CD4-positive, alpha-beta T cell treated with Interleukin-4 for 1 hour (primary cell): ENCODE measurements at regions not wholly inside any gene's neighbourhood (a gene's known extent, or its start where the extent isn't known, plus 50 kb on each side); places are given as distances from the start of the nearest gene placed in this dataset.
"Not testable (repeated sequence)": the region's sequence is repeated elsewhere in the genome, so short reads cannot be mapped to it uniquely, and the experiment has no call there.

Experiments
- DNase-seq, 2 donors: peaks; one replicate each; pipeline ENCODE4 v3.0.0-alpha.2; 2020 to 2022

GRCh38 chr6:11380549-11380948 is 148.1 kb upstream of the NEDD9 start:
- no peak for DNase-seq

DNA sequence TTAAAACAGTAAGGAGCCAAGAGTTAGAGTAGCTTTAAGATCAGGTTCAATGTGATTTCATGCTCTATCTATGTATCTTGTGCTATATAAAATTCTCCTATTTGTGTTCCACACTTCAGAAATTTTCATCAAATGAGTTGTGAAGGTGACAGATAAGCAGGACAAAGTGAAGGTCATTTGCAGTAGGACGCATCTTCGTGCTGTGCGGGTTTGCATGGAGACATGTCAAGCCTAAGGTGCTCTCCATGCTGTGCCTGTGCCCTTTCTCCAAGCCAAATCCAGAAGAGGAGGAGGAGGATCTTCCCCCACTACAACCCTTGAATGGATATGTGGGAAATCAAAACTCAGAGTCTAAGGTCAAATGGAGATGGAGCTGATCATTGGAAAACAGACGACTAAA is 147.3 kb upstream of the NEDD9 start:
- DNase-seq: no peak

DNA sequence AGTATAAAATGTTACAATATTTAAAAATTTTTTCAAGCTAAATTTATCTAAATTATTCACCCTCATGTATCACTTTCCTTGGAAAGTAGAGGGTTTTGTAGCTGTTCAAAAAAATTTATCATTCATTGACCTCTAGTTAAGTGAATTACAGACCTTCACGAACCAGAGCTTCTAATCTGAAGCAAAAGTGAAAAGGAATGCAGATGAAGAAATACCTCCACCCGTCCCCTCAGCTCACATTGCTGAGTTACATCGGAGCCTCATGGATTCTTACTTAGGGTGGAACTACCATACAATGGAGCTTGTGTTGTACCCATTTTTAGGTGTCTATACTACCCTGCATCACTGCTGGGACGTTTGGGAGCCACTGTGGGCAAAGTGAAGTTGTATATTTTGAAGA is 146.2 kb upstream of the NEDD9 start:
- no peak for DNase-seq

GRCh38 chr6:11374036-11375010 is 141.9 kb upstream of the NEDD9 start:
- DNase-seq: peak; percentile 30 to 62

- DNase-seq: no peak
Measured at GRCh38 chr6:11373208-11373607, 140.7 kb upstream of the NEDD9 start.

GRCh38 chr6:11372186-11372790 is 139.8 kb upstream of the NEDD9 start:
- DNase-seq: not testable (repeated sequence)

GRCh38 chr6:11370191-11371018 is 137.9 kb upstream of the NEDD9 start:
- no peak for DNase-seq

GRCh38 chr6:11368760-11369159 is 136.3 kb upstream of the NEDD9 start:
- DNase-seq: no peak

GRCh38 chr6:11368264-11368663 is 135.8 kb upstream of the NEDD9 start:
- DNase-seq: no peak

DNA sequence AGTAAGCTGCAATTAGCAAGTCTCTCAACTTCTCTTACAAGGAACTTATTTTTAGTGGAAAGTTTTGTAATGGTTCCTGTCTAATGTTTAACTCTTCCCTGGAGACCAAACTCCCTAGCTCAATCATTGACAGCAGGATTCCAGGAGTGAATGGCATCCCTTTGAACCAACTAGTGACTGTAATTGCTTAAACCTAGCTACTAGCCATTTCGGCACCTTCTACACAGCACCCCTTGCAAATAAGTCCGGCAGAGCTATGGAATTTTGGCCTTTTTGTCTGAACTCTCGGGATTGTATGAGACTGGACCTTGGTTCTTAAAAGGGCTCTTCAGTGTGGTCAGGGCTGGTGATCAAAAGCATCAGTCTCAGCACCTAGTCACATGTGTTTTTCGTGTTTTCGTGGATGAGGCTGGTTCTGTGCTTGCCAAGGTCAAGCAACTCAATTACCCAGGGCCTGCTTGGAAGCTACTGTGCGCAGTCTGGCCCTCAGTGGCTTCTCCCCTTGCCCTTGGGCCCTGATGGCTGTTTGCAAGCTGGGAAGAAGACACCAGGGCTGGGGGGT is 135.3 kb upstream of the NEDD9 start:
- DNase-seq: no peak

DNA sequence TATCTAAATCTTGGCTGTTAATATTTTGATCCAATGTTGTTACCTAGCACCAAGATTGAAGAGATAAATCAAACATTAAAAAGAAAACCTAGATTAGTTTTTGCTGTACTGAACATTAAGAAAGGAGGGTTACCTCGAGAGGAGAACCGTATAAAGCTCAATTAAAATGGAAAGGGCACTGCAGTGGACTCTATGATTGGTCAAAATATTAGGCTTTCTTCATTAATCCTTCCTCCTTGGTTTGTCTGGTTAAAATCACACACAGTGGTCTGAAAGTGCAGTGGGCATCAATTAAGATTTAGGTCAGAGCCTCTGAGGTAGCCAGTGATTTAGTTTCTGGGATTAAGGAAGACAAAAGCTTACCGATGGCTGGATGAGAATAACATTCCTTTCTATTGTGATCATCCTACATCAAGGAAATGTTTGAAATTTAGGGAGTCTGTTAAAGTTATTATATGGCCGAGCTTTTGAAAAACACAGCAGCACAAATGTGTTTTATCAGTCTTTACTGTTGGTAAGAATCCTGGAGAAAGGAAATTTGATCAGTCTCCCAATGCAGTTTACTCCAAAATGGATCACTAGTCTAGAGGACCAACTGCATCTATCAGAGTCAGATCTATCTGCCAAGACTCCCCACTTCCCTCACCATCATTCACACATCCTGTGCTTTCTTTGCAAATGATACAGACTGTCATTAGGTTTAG is 134.6 kb upstream of the NEDD9 start:
- no peak for DNase-seq

- DNase-seq: peak; percentile 71 to 77
Measured at GRCh38 chr6:11366183-11366933, 133.9 kb upstream of the NEDD9 start.

DNA sequence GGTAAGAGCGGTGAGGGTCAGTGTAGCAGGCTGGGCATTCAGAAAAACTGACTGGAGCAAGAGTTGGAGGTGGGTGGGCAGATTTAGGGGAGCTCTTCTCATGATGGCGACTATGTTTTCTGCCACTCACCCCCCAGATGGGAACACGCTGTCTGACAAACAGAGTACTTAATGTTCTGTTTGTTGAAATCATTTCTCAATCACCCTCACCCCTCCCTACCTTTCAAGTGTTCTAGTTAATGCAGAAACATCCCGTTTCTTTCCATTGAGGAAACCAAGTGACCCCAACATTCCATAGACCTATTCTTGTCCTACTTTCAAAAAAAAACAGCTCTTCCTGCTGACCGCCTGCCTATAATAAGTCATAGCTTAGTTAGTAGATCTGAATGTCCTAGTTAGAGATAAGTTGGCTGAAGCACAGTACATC is 132.5 kb upstream of the NEDD9 start:
- DNase-seq: no peak

- peak in 1 of 2 donors; percentile 35 for DNase-seq
Measured at GRCh38 chr6:11363881-11364576, 131.6 kb upstream of the NEDD9 start.

- no peak for DNase-seq
Measured at GRCh38 chr6:11362564-11362963, 130.1 kb upstream of the NEDD9 start.

DNA sequence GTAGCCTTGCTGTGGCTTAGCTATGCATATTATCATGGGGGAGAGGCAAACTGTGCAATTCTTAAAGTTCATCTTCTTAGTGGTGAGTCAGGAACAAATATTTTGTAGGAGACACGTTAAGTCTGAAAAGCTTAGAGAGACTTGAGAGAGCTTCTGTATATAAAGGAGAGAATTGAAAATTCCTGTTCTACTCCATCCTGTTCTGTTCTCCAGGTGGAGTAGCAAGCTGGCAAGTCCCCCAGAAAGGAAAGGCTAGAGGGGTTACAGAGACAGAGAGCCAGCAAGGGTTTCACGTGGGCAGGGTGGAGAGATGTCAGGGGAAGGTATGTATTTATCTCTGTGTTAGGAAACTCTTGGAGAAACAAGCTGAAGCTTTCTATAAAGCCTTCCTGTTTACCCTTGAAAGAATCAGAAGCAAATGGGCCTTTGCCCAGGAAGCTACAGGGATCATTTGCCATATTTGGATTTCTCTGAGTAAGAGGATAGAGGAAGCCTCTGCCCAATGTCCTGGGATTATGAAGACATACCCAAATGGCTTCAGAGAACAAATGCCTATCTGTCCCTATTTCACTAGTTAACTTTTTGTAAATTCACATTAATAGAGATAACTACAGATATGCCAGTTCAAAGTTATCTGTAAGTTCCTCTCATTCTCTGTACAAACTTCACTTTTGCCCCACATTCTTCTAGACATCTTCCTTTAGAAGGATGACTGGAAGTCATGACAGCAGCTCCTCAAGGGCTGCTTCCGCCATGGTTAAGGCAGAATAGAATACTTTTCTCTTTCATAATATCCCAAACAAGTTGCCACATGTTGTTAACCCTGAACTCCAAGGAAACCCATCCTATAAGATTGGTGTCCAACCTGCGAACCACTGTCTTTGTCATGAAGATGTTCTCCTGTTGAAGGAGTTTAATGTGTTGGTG is 126.7 kb upstream of the NEDD9 start:
- DNase-seq: no peak

DNA sequence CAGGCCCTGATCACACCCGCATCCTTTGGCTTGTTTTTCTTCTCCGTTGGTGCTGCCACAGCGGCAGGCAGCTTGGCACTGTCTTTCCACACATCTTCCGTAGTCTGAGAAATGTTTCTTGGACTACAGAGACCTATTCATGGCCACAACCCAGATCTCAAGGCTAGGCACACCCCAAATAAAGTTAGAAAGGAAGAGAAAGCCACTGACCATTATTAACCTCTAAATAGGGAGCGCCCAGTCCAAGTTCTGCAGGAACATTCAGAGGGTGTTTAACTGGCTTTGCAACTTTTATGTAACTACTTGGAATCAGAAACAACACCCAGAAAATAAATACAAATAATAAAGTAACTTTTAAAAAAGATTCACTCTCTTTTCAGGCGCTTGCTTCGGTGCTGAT is 124.8 kb upstream of the NEDD9 start:
- DNase-seq: no peak

GRCh38 chr6:11356404-11357155 is 124.1 kb upstream of the NEDD9 start:
- DNase-seq: no peak

DNA sequence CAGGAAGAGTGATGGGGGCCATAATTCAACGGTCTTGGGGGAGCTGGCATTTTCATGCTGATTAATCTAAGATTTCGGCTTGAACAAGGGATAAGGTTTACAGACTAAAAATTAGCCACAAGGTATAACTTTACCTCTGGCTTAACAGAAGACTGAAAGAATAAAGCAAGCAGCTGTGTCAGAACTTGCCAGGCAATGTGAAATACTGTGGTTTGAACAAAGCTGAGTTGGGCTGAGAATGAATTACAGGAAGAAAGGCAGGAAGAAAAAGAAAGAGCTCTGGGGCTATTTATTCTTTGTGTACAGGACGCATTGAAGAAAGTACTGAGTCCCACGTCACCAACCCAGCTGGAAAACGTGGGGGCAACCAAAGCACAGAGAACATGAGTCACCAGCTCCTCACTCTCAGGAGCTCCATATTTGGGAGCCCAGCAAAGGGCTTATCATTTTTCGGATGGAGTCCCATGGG is 121.5 kb upstream of the NEDD9 start:
- peak; percentile 42 for DNase-seq
